IPS-18a (cell line): ENCODE measurements at regions not wholly inside any gene's neighbourhood (a gene's known extent, or its start where the extent isn't known, plus 50 kb on each side); places are given as distances from the start of the nearest gene placed in this dataset.

Source experiments
- H3K27ac ChIP-seq: one replicate; pipeline ENCODE4 v1.5.1; 2013; ENCODE audit warnings: low read length
- H3K27me3 ChIP-seq: one replicate; pipeline ENCODE4 v1.6.1; 2013; ENCODE audit warnings: mild to moderate bottlenecking, low read length; ENCODE audit not compliant: control insufficient read depth, insufficient read depth
- H3K36me3 ChIP-seq: one replicate; pipeline ENCODE4 v1.6.1; 2013; ENCODE audit warnings: low read depth, low read length; ENCODE audit not compliant: control insufficient read depth
- H3K4me1 ChIP-seq: one replicate; pipeline ENCODE4 v1.6.1; 2013; ENCODE audit warnings: low read depth, low read length; ENCODE audit not compliant: control insufficient read depth
- H3K4me3 ChIP-seq: one replicate; pipeline ENCODE4 v1.5.1; 2013; ENCODE audit warnings: low read length
- H3K9ac ChIP-seq: one replicate; pipeline ENCODE4 v1.6.1; 2013; ENCODE audit warnings: mild to moderate bottlenecking, low read length, moderate library complexity
- H3K9me3 ChIP-seq: one replicate; pipeline ENCODE4 v1.6.1; 2013; ENCODE audit warnings: low read depth, low read length; ENCODE audit not compliant: control insufficient read depth

- Histone ChIP-seq H3K9ac (no peak overlapping the region), H3K27me3 (no peaks in the 10 kb centered on the region), H3K9me3 (no peaks in the 10 kb centered on the region), H3K36me3 (no peaks in the 10 kb centered on the region), H3K4me3 (no peak overlapping the region), H3K27ac (peak overlapping the region; percentile 59), H3K4me1 (peaks cover 46% of the 10 kb centered on the region)
Observed at GRCh38 chr6:144586986-144587385, 301.9 kb downstream of the UTRN start.

GRCh38 chr6:144588697-144589325 is 303.7 kb downstream of the UTRN start:
- Histone ChIP-seq H3K27ac (no peak overlapping the region), H3K4me3 (no peak overlapping the region), H3K9me3 (no peaks in the 10 kb centered on the region), H3K4me1 (peaks cover 30% of the 10 kb centered on the region), H3K27me3 (no peaks in the 10 kb centered on the region), H3K36me3 (no peaks in the 10 kb centered on the region), H3K9ac (no peak overlapping the region)

- Histone ChIP-seq H3K4me3 (no peak overlapping the region), H3K27me3 (no peaks in the 10 kb centered on the region), H3K36me3 (no peaks in the 10 kb centered on the region), H3K4me1 (peaks cover 15% of the 10 kb centered on the region), H3K27ac (no peak overlapping the region), H3K9ac (no peak overlapping the region), H3K9me3 (no peaks in the 10 kb centered on the region)
Observed at GRCh38 chr6:144590532-144590931, 305.4 kb downstream of the UTRN start.

DNA sequence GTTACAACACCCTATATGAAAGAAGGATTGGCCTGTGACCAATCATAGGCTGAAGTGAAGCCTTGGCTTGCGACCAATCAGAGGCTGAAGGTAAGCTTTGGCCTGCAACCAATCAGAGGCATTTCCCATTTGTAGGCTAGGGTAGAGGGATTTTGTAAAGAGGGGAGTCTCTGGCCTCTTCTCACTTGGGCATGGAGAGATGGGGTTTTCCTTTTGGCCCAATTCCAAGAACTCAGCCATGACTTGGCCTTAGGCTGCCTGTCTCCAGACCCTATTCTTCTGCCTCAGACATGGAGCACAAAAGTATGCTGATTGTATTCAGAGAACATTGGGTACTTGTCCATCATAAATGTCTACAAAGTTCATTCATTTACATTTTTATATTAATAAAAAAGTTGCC is 308.3 kb downstream of the UTRN start:
- Histone ChIP-seq H3K27ac (no peak overlapping the region), H3K36me3 (no peaks in the 10 kb centered on the region), H3K9ac (no peak overlapping the region), H3K4me1 (no peaks in the 10 kb centered on the region), H3K4me3 (no peak overlapping the region), H3K9me3 (no peaks in the 10 kb centered on the region), H3K27me3 (no peaks in the 10 kb centered on the region)

GRCh38 chr6:144594585-144594984 is 309.4 kb downstream of the UTRN start:
- no peak overlapping the region for H3K9ac ChIP-seq
- H3K27ac ChIP-seq = no peak overlapping the region
- H3K36me3 ChIP-seq = no peaks in the 10 kb centered on the region
- H3K4me1 ChIP-seq = no peaks in the 10 kb centered on the region
- H3K4me3 ChIP-seq = no peak overlapping the region
- no peaks in the 10 kb centered on the region for H3K27me3 ChIP-seq
- no peaks in the 10 kb centered on the region for H3K9me3 ChIP-seq

DNA sequence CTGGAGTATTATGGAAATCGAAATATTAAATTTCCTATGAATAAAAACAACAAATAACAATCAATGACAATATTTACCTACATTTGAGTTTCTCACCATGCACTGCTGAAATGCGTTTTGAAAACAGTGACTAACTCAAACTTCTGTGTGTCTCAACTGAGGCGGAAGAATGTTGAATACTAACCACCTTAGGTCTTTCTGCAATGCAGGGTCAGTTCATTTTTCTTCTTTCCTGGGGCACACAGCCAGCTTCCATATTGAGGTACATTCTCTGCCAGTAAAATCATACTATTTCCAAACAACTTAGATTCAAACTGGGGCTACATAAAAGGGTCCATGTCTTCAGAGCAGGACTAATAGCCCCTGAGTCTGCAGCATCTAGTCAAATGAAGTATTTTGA is 310.1 kb downstream of the UTRN start:
- Histone ChIP-seq H3K27me3 (no peaks in the 10 kb centered on the region), H3K9ac (no peak overlapping the region), H3K36me3 (no peaks in the 10 kb centered on the region), H3K4me1 (no peaks in the 10 kb centered on the region), H3K4me3 (no peak overlapping the region), H3K9me3 (no peaks in the 10 kb centered on the region), H3K27ac (no peak overlapping the region)

DNA sequence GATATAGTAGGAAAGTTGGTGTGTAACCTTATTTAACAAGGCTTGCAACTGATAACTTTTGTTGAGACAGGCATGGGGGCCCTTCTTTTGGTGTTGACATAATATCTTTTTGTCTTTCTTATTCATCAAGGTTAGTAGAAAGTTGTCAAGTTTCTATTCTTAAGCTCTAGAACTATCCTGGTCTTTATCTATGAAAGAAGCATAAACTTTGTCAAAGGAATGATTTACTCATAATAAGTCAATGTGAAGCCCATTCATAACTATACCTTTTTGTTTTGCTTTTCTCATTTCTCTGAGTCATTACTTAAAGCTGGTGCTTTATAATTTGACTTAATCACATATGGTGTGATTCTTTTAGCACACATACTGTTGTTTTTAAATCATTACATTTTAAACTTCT is 312.4 kb downstream of the UTRN start:
- Histone ChIP-seq H3K4me3 (no peak overlapping the region), H3K9ac (no peak overlapping the region), H3K9me3 (no peaks in the 10 kb centered on the region), H3K4me1 (no peaks in the 10 kb centered on the region), H3K36me3 (no peaks in the 10 kb centered on the region), H3K27ac (no peak overlapping the region), H3K27me3 (no peaks in the 10 kb centered on the region)

DNA sequence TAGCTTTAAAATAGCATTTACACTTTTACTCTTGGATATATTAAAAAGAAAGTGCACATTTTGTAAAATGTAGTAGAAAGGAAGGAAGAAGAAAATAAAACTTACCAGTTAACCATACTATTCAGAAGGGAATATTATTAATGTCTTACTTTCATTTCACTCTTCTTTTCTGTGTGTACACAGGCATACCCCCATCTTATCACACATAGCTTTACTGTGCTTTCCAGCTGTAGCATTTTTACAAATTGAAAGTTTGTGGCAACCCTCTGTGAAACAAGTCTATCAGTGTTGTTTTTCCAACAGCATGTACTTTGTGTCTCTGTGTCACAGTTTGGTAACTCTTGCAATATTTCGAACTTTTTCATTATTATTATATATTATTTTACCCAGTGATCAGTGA is 314.5 kb downstream of the UTRN start:
- no peaks in the 10 kb centered on the region for H3K36me3 ChIP-seq
- no peaks in the 10 kb centered on the region for H3K9me3 ChIP-seq
- H3K4me3 ChIP-seq = no peak overlapping the region
- H3K27ac ChIP-seq = no peak overlapping the region
- H3K4me1 ChIP-seq = no peaks in the 10 kb centered on the region
- no peaks in the 10 kb centered on the region for H3K27me3 ChIP-seq
- no peak overlapping the region for H3K9ac ChIP-seq

DNA sequence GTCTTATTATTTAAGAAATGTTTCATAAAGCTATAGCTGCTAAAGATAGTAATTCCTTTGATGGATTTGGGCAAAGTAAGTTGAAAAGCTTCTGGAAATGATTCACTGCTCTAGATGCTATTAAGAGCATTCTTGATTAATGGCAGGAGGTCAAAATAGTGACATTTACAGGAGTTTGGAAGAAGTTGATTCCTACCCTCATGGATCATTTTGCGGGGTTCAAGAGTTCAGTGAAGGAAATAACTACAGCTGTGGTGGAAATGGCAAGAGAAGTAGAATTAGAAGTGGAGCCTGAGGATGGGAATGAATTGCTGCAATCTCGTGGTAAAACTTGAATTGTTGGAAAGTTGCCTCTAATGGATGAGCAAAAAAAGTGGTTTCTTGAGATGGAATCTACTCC is 316.1 kb downstream of the UTRN start:
- Histone ChIP-seq H3K9me3 (no peaks in the 10 kb centered on the region), H3K4me3 (no peak overlapping the region), H3K4me1 (peaks cover 12% of the 10 kb centered on the region), H3K27me3 (no peaks in the 10 kb centered on the region), H3K9ac (no peak overlapping the region), H3K27ac (no peak overlapping the region), H3K36me3 (no peaks in the 10 kb centered on the region)

DNA sequence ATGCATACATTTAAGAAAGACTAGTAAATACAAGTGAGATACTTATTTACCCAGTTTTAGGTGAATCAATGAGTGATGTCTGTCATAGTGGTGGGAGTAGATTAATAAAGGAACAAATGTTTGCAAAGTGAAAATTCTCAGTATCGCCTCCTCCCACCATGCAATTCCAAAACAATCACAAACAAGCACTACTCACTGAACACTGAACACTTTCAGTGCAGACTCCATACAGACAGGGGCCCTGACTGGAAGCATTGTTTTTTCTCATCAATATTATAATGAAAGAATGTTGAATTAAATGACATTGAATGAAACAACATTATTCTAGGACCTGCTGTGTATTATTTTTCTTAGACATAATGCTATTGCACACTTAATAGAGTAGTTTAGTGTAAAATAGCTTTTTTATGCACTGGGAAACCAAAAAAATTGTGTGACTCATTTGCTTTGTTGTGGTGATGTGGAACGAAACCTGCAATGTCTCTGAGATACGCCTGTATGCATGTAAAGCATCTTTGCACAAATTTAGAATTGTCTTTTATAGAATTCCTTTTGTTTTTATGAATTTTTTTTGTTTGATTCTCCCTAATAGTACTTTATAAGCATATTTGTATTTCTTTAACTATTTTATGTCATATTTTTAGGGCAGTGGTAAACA is 317.5 kb downstream of the UTRN start:
- no peaks in the 10 kb centered on the region for H3K27me3 ChIP-seq
- no peaks in the 10 kb centered on the region for H3K36me3 ChIP-seq
- H3K4me1 ChIP-seq = peaks cover 13% of the 10 kb centered on the region
- no peak overlapping the region for H3K9ac ChIP-seq
- no peak overlapping the region for H3K27ac ChIP-seq
- H3K9me3 ChIP-seq = no peaks in the 10 kb centered on the region
- H3K4me3 ChIP-seq = no peak overlapping the region

- no peaks in the 10 kb centered on the region for H3K27me3 ChIP-seq
- peaks cover 17% of the 10 kb centered on the region for H3K4me1 ChIP-seq
- no peak overlapping the region for H3K4me3 ChIP-seq
- H3K9ac ChIP-seq = no peak overlapping the region
- no peak overlapping the region for H3K27ac ChIP-seq
- H3K9me3 ChIP-seq = no peaks in the 10 kb centered on the region
- H3K36me3 ChIP-seq = no peaks in the 10 kb centered on the region
Observed at GRCh38 chr6:144606083-144606482, 320.9 kb downstream of the UTRN start.

GRCh38 chr6:144607998-144608735 is 323.0 kb downstream of the UTRN start:
- peaks cover 27% of the 10 kb centered on the region for H3K4me1 ChIP-seq
- no peak overlapping the region for H3K9ac ChIP-seq

More at GRCh38 chr6:144607998-144608735, 323.0 kb downstream of the UTRN start:
- Histone ChIP-seq H3K36me3 (no peaks in the 10 kb centered on the region), H3K27me3 (no peaks in the 10 kb centered on the region), H3K4me3 (no peak overlapping the region), H3K9me3 (no peaks in the 10 kb centered on the region), H3K27ac (no peak overlapping the region)
